ENCODE measurements at regions not wholly inside any gene's neighbourhood (a gene's known extent, or its start where the extent isn't known, plus 50 kb on each side); places are given as distances from the start of the nearest gene placed in this dataset.
"Not testable (repeated sequence)": the region's sequence is repeated elsewhere in the genome, so short reads cannot be mapped to it uniquely, and the experiment has no call there.

DNA sequence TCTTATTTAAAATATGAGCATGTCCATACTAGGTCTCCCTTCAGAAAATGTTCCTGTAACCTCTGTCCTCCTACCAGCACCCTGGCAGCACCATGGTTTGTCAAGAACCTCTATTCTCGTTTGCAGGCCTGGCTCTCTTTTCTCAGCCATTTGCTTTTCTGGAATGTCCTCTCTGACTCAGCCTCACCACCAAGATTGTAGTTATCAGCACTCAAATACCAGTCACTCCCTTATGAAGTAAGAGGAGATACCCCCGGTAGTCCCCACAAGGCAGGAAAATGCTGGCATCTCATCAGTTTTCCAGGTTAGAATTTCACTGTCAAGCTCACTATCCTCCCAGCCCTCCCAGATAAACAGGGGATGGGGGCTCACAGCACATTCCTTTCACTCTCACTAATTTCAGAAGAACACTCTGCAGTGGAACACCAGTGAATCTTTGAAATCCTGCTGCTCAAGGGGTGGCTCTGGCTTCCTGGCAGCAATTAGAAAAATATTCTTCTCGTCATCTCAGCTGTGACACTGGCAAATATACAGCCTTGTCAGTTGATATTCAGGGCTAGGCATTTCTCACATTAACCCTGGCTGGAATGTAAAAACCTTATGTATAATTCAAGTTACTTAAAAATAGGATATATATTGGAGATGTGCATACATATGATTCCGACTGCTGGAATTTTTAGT is 129.2 kb downstream of the TBX18 start:
- H3K4me1 ChIP-seq (ENCODE audit: control insufficient read depth, low read length) = no peaks in the 10 kb centered on the region
- no peaks in the 10 kb centered on the region for H3K79me2 ChIP-seq (ENCODE audit: control insufficient read depth, low read length)
- no peak overlapping the region for H3K4me3 ChIP-seq (ENCODE audit: low read length)
- H4K20me1 ChIP-seq (ENCODE audit: control insufficient read depth, insufficient read depth, low read depth, low read length) = no peaks in the 10 kb centered on the region
- H3K36me3 ChIP-seq (ENCODE audit: control insufficient read depth, low read length) = no peaks in the 10 kb centered on the region
- TF ChIP-seq, protein P1, sequence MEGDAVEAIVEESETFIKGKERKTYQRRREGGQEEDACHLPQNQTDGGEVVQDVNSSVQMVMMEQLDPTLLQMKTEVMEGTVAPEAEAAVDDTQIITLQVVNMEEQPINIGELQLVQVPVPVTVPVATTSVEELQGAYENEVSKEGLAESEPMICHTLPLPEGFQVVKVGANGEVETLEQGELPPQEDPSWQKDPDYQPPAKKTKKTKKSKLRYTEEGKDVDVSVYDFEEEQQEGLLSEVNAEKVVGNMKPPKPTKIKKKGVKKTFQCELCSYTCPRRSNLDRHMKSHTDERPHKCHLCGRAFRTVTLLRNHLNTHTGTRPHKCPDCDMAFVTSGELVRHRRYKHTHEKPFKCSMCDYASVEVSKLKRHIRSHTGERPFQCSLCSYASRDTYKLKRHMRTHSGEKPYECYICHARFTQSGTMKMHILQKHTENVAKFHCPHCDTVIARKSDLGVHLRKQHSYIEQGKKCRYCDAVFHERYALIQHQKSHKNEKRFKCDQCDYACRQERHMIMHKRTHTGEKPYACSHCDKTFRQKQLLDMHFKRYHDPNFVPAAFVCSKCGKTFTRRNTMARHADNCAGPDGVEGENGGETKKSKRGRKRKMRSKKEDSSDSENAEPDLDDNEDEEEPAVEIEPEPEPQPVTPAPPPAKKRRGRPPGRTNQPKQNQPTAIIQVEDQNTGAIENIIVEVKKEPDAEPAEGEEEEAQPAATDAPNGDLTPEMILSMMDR (IDR thresholded peaks at IDR 0.05; ENCODE audit: low read depth, low read length, poor library complexity, severe bottlenecking) = no peak
- TF ChIP-seq EZH2phosphoT487 (IDR thresholded peaks at IDR 0.05; ENCODE audit: borderline replicate concordance, low read length) = no peak
- no peaks in the 10 kb centered on the region for H3K9me2 ChIP-seq (replicated peaks; ENCODE audit: control insufficient read depth, low read length)
- H3F3A ChIP-seq (ENCODE audit: control insufficient read depth, insufficient read depth) = no peaks in the 10 kb centered on the region
- H3K9me3 ChIP-seq (ENCODE audit: control insufficient read depth, insufficient read depth, low read length) = no peaks in the 10 kb centered on the region
- no peaks in the 10 kb centered on the region for H3K27me3 ChIP-seq (ENCODE audit: control insufficient read depth, low read length)
- no peak overlapping the region for H3K27ac ChIP-seq (ENCODE audit: low read depth, low read length)
- H3K4me2 ChIP-seq (ENCODE audit: low read length) = no peak overlapping the region

DNA sequence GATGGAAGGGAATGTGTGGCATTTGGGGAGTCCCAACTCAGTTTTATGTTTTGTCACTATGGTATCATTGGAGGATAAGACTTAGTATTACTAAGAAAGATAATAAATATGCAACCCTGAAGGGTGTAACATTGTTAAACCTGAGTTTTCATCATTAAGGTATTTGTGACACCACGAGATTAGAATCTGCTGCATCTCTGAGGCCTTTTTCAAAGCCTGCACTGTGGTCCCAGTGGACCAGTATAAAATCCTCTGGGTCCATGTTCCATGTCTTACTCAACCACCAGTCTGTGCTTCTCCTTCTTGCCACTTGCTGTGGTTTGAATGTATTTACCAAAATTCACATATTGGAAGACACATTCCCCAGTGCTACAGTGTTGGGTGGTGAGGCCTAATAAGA is 130.6 kb downstream of the TBX18 start:
- Histone ChIP-seq H3K27ac (ENCODE audit: low read depth, low read length) (no peak overlapping the region), H4K20me1 (ENCODE audit: control insufficient read depth, insufficient read depth, low read depth, low read length) (no peaks in the 10 kb centered on the region), H3K9me3 (ENCODE audit: control insufficient read depth, insufficient read depth, low read length) (no peaks in the 10 kb centered on the region), H3K36me3 (ENCODE audit: control insufficient read depth, low read length) (no peaks in the 10 kb centered on the region), H3K27me3 (ENCODE audit: control insufficient read depth, low read length) (no peaks in the 10 kb centered on the region), H3F3A (ENCODE audit: control insufficient read depth, insufficient read depth) (no peaks in the 10 kb centered on the region), H3K4me1 (ENCODE audit: control insufficient read depth, low read length) (no peaks in the 10 kb centered on the region), H3K4me2 (ENCODE audit: low read length) (no peak overlapping the region), H3K79me2 (ENCODE audit: control insufficient read depth, low read length) (no peaks in the 10 kb centered on the region), H3K4me3 (ENCODE audit: low read length) (no peak overlapping the region), H3K9me2 (replicated peaks; ENCODE audit: control insufficient read depth, low read length) (no peaks in the 10 kb centered on the region)
- TF ChIP-seq, protein P1 (IDR thresholded peaks at IDR 0.05; ENCODE audit: low read depth, low read length, poor library complexity, severe bottlenecking) = no peak
- no peak for TF ChIP-seq EZH2phosphoT487 (IDR thresholded peaks at IDR 0.05; ENCODE audit: borderline replicate concordance, low read length)

DNA sequence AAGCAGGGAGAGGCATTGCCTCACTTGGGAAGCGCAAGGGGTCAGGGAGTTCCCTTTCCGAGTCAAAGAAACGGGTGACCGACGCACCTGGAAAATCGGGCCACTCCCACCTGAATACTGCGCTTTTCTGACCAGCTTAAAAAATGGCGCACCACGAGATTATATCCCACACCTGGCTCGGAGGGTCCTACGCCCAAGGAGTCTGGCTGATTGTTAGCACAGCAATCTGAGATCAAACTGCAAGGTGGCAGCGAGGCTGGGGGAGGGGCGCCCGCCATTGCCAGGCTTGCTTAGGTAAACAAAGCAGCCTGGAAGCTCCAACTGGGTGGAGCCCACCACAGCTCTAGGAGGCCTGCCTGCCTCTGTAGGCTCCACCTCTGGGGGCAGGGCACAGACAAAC is 137.9 kb downstream of the TBX18 start:
- not testable (repeated sequence) for H3K27ac ChIP-seq (ENCODE audit: low read depth, low read length); H3K9me2 ChIP-seq (replicated peaks; ENCODE audit: control insufficient read depth, low read length); H3K36me3 ChIP-seq (ENCODE audit: control insufficient read depth, low read length); H3K27me3 ChIP-seq (ENCODE audit: control insufficient read depth, low read length); H3K79me2 ChIP-seq (ENCODE audit: control insufficient read depth, low read length); H3K4me2 ChIP-seq (ENCODE audit: low read length); H3F3A ChIP-seq (ENCODE audit: control insufficient read depth, insufficient read depth); H3K4me1 ChIP-seq (ENCODE audit: control insufficient read depth, low read length); H3K9me3 ChIP-seq (ENCODE audit: control insufficient read depth, insufficient read depth, low read length); H4K20me1 ChIP-seq (ENCODE audit: control insufficient read depth, insufficient read depth, low read depth, low read length); H3K4me3 ChIP-seq (ENCODE audit: low read length)

DNA sequence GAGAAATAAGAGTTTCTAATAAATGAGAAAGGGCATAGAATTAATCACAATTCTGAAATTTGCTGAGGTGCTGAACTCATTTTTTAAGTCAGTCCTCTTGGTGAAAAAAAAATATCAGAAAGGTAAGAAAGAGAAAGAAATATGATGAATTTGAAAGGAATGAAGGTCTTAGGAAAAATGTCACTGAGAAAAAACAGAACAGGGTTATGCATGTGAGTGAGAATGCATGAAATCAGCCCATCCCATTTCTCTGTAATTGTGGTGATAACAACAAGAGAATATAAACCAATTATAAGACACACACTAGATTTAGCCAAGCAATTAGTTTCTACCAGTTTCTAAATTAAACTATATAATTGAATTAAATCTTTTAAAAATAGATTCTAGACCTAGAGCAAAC is 138.9 kb downstream of the TBX18 start:
- no peaks in the 10 kb centered on the region for H4K20me1 ChIP-seq (ENCODE audit: control insufficient read depth, insufficient read depth, low read depth, low read length)
- H3K27ac ChIP-seq (ENCODE audit: low read depth, low read length) = no peak overlapping the region
- H3K36me3 ChIP-seq (ENCODE audit: control insufficient read depth, low read length) = no peaks in the 10 kb centered on the region
- no peaks in the 10 kb centered on the region for H3K4me1 ChIP-seq (ENCODE audit: control insufficient read depth, low read length)
- H3K9me2 ChIP-seq (replicated peaks; ENCODE audit: control insufficient read depth, low read length) = no peaks in the 10 kb centered on the region
- no peaks in the 10 kb centered on the region for H3K9me3 ChIP-seq (ENCODE audit: control insufficient read depth, insufficient read depth, low read length)
- H3K4me3 ChIP-seq (ENCODE audit: low read length) = no peak overlapping the region
- no peaks in the 10 kb centered on the region for H3K79me2 ChIP-seq (ENCODE audit: control insufficient read depth, low read length)
- H3K4me2 ChIP-seq (ENCODE audit: low read length) = no peak overlapping the region
- H3F3A ChIP-seq (ENCODE audit: control insufficient read depth, insufficient read depth) = no peaks in the 10 kb centered on the region
- H3K27me3 ChIP-seq (ENCODE audit: control insufficient read depth, low read length) = no peaks in the 10 kb centered on the region
- TF ChIP-seq, protein P1 (IDR thresholded peaks at IDR 0.05; ENCODE audit: low read depth, low read length, poor library complexity, severe bottlenecking) = no peak
- no peak for TF ChIP-seq EZH2phosphoT487 (IDR thresholded peaks at IDR 0.05; ENCODE audit: borderline replicate concordance, low read length)
